Gastroesophageal sphincter (tissue), 3 donors: ENCODE measurements at regions not wholly inside any gene's neighbourhood (a gene's known extent, or its start where the extent isn't known, plus 50 kb on each side); places are given as distances from the start of the nearest gene placed in this dataset.

Source experiments
- CTCF ChIP-seq, 4 experiments: fragments of 200-600 bp in 2 of 4; fragments of 450-650 bp in 2 of 4; sonication (generic) in 1 of 4; IDR thresholded peaks; one replicate each; pipeline ENCODE4 v1.5.1; 2017 to 2019; ENCODE audit warnings: antibody characterized with exemption in 4 of 4, mild to moderate bottlenecking in 2 of 4, moderate library complexity in 2 of 4
- EP300 ChIP-seq: sonication (generic); formaldehyde crosslinking; IDR thresholded peaks from one replicate; pipeline ENCODE4 v1.6.1; 2017; ENCODE audit warnings: antibody characterized with exemption, mild to moderate bottlenecking
- POLR2A ChIP-seq, 2 donors: fragments of 450-650 bp; IDR thresholded peaks; one replicate each; pipeline ENCODE4 v1.6.1; 2017; ENCODE audit warnings: antibody characterized with exemption in 2 of 2, mild to moderate bottlenecking in 2 of 2, moderate library complexity in 1 of 2
- POLR2AphosphoS5 ChIP-seq: sonication (generic); formaldehyde crosslinking; IDR thresholded peaks from one replicate; pipeline ENCODE4 v1.6.1; 2017; ENCODE audit warnings: antibody characterized with exemption

GRCh38 chr22:48141301-48141700 is 1378.9 kb downstream of the TBC1D22A start:
- TF ChIP-seq CTCF (IDR thresholded peaks at IDR 0.05) (no peak), POLR2A (IDR thresholded peaks at IDR 0.05) (no peak), POLR2AphosphoS5 (no peak), EP300 (no peak)
